AG04450 (cell line): ENCODE measurements at regions not wholly inside any gene's neighbourhood (a gene's known extent, or its start where the extent isn't known, plus 50 kb on each side); places are given as distances from the start of the nearest gene placed in this dataset.

ENCODE experiments used
- CTCF ChIA-PET: fragments of 300-600, 350-600 bp; formaldehyde crosslinking; extraction: SDS; loops from one replicate; lab custom pipeline; 2022; ENCODE audit warnings: antibody characterized with exemption, inconsistent platforms; lab: Charles Lee
- POLR2A ChIA-PET: fragments of 350-600 bp; formaldehyde crosslinking; extraction: SDS; loops from one replicate; lab custom pipeline; 2021; ENCODE audit warnings: antibody characterized with exemption, inconsistent platforms; lab: Yijun Ruan, JAX
- DNase-seq: peaks from one replicate; pipeline ENCODE4 v3.0.0-alpha.2; 2011; ENCODE audit warnings: low read depth, low spot score
- H3K27ac ChIP-seq: one replicate; pipeline ENCODE4 v1.5.1; 2012; ENCODE audit warnings: low read depth, low read length, control low read depth
- H3K27me3 ChIP-seq: one replicate; pipeline ENCODE4 v1.6.0; 2012; ENCODE audit warnings: low read length; ENCODE audit not compliant: control insufficient read depth, insufficient read depth
- H3K4me3 ChIP-seq: 2 replicates; pipeline ENCODE4 v1.5.1; 2011; ENCODE audit warnings: mild to moderate bottlenecking, low read depth, low read length, control low read depth
- H3K9me3 ChIP-seq: 2 replicates; pipeline ENCODE4 v1.5.1; 2012; ENCODE audit warnings: low read length; ENCODE audit not compliant: control insufficient read depth, insufficient read depth
- TF ChIP-seq, protein P1 (sequence below): IDR thresholded peaks from 2 replicates; pipeline ENCODE4 v1.5.1; 2011; ENCODE audit warnings: low read depth, low read length, control low read depth, inconsistent platforms

- no peak overlapping the region for H3K4me3 ChIP-seq
- H3K27me3 ChIP-seq: no peaks in the 10 kb centered on the region
- H3K9me3 ChIP-seq: no peaks in the 10 kb centered on the region
- TF ChIP-seq, protein P1, sequence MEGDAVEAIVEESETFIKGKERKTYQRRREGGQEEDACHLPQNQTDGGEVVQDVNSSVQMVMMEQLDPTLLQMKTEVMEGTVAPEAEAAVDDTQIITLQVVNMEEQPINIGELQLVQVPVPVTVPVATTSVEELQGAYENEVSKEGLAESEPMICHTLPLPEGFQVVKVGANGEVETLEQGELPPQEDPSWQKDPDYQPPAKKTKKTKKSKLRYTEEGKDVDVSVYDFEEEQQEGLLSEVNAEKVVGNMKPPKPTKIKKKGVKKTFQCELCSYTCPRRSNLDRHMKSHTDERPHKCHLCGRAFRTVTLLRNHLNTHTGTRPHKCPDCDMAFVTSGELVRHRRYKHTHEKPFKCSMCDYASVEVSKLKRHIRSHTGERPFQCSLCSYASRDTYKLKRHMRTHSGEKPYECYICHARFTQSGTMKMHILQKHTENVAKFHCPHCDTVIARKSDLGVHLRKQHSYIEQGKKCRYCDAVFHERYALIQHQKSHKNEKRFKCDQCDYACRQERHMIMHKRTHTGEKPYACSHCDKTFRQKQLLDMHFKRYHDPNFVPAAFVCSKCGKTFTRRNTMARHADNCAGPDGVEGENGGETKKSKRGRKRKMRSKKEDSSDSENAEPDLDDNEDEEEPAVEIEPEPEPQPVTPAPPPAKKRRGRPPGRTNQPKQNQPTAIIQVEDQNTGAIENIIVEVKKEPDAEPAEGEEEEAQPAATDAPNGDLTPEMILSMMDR: no peak
- no peak for DNase-seq
- H3K27ac ChIP-seq: no peak overlapping the region
- CTCF ChIA-PET: interaction anchor here (2.1 kb wide), 1 partner anchor 152 kb away, joined by 24 read pairs; no protein-coding TSS in a partner anchor
- POLR2A ChIA-PET: no interaction called here
Measured at GRCh38 chr11:57097149-57097548, 84.6 kb upstream of the LRRC55 start.

- CTCF ChIA-PET: interaction anchor here (0.7 kb wide), 1 partner anchor 151 kb away, joined by 3 read pairs; no protein-coding TSS in a partner anchor
- Histone ChIP-seq H3K27ac (no peak overlapping the region), H3K9me3 (no peaks in the 10 kb centered on the region), H3K27me3 (no peaks in the 10 kb centered on the region), H3K4me3 (no peak overlapping the region)
- TF ChIP-seq, protein P1: no peak
- no peak for DNase-seq
- POLR2A ChIA-PET: no interaction called here
Measured at GRCh38 chr11:57098191-57098590, 83.6 kb upstream of the LRRC55 start.

DNA sequence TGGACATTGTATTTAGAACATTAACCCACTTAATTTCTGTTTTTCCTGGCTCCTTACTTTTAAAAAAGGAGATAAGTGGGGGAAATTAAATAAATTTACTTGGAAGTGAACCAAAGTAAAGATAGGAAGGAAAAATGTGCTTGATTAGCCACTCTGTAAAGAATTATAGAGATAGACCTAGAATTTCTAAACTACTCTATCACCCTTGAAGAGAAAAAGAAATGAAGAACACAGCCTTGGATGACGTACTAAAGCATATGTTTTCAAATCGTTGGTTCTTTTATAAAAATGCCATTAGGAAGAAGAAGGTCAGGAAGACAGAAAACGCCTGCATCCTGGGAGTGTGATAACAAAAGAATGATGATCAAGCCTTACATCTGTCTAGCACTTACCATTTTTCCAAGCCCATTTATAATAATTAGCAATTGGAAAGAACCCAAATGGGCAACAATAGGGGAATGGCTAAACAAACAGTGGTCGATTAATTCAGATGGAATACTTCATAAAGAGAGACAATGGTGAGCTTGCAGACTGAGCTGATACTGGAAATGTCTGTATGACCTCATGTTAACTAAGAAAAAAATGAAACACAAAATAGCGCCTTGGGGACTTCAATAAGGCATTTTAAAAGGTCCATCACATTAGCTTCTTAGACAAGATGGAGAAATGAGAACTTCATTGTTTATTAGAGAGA is 81.0 kb upstream of the LRRC55 start:
- TF ChIP-seq, protein P1: no peak
- H3K4me3 ChIP-seq: no peak overlapping the region
- POLR2A ChIA-PET: no interaction called here
- CTCF ChIA-PET: no interaction called here
- DNase-seq: no peak
- H3K27me3 ChIP-seq: no peaks in the 10 kb centered on the region
- no peaks in the 10 kb centered on the region for H3K9me3 ChIP-seq
- no peak overlapping the region for H3K27ac ChIP-seq

DNA sequence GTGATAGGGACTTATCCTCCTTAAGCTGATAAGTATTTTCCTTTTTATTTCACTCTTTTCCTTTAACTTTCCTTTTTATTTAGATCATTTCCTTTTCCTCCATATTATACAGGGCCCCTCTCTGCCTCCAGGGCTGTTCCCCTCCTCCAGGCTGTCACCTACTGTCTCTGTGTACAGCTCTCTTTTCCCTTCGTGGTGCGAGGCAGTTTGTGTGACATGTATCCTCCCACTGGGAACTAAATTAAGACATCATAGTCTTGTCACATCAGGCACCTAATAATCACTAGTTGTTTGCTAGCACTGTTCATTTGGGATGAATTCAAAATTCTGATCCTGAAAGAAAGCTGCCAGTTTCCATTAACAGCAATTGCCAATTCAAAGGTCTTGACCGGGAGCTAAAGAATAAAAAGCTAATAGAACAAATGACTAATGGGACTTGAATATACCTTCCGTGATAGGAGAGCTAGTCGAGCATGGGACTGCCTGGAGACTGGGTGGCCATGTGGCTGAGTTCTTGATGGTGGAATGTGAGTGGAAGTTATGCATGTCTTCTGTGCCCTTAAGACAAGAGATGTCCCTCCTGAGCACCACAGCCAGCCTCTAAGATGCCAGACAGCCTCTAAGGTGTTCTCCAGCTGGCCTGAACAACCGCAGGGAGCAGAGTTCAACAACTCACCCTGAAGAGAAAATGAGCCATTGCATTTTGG is 77.7 kb upstream of the LRRC55 start:
- Histone ChIP-seq H3K9me3 (no peaks in the 10 kb centered on the region), H3K27me3 (no peaks in the 10 kb centered on the region), H3K27ac (no peak overlapping the region), H3K4me3 (no peak overlapping the region)
- TF ChIP-seq, protein P1: no peak
- ChIA-PET POLR2A (no interaction called here), CTCF (interaction anchor here (1.4 to 2.6 kb wide), 2 partner anchors 17 to 146 kb away, joined by 3 to 16 read pairs; no protein-coding TSS in a partner anchor)
- DNase-seq: no peak

DNA sequence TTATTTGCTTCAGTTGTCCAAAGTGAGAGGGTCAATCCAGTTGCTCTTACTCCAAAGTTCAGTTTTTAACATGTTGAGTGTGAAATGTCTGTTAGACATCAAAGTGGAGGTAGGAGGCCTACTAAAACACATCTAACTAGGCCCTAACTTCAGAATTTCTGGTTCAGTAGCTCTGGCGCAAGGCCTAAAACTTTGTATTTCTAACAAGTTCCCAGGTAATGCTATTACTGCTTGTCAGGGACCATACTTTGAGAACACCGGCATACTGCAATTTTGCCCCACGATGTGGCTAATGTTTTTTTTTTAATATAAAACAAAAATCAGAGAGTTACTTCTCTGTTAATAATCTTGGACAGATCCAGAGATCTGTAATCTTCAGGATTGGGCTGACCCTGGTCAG is 72.4 kb upstream of the LRRC55 start:
- POLR2A ChIA-PET: no interaction called here
- DNase-seq: no peak
- TF ChIP-seq, protein P1: no peak
- no peaks in the 10 kb centered on the region for H3K9me3 ChIP-seq
- no peak overlapping the region for H3K27ac ChIP-seq
- H3K4me3 ChIP-seq: no peak overlapping the region
- H3K27me3 ChIP-seq: no peaks in the 10 kb centered on the region
- CTCF ChIA-PET: interaction anchor here (2.0 kb wide), 1 partner anchor 140 kb away, joined by 7 read pairs; no protein-coding TSS in a partner anchor
